Endothelial cell of umbilical vein (primary cell): ENCODE measurements at regions not wholly inside any gene's neighbourhood (a gene's known extent, or its start where the extent isn't known, plus 50 kb on each side); places are given as distances from the start of the nearest gene placed in this dataset.

Source experiments
- BruUV-seq: library from RNA; stranded (reverse); fragments of 400-500 nt; replicated peaks from 2 replicates; lab custom pipeline; 2021; lab: Mats Ljungman, UMichigan
- CTCF ChIA-PET: fragments of 300-600, 350-600 bp; sonication (Branson Sonifier 250); formaldehyde crosslinking; loops from one replicate; lab custom pipeline; 2021; ENCODE audit warnings: antibody characterized with exemption, inconsistent platforms; lab: Charles Lee
- POLR2A ChIA-PET: fragments of 300-600, 350-600 bp; sonication (Branson Sonifier 250); formaldehyde crosslinking; loops from one replicate; lab custom pipeline; 2021; ENCODE audit warnings: antibody characterized with exemption, inconsistent platforms; lab: Charles Lee
- DNase-seq: peaks from one replicate; pipeline ENCODE4 v3.0.0-alpha.2; 2011; ENCODE audit warnings: low read depth, low spot score
- FAIRE-seq: peaks from 2 replicates; lab custom pipeline; 2011; peaks lifted over from hg19 to GRCh38; lab: Jason Lieb, UNC
- H2AFZ ChIP-seq: 2 replicates; pipeline ENCODE4 v1.6.0; 2012; ENCODE audit warnings: low read depth, low read length, control low read depth, inconsistent platforms
- H3K27ac ChIP-seq: 2 replicates; pipeline ENCODE4 v1.5.1; 2011; ENCODE audit warnings: low read depth, mild to moderate bottlenecking, control low read depth, low read length, moderate library complexity; ENCODE audit not compliant: insufficient read depth
- H3K27me3 ChIP-seq, 2 experiments: 2 replicates each; pipeline versions ENCODE4 v1.6.0 to v1.6.1; 2011; ENCODE audit warnings: low read length in 2 of 2, mixed read lengths in 1 of 2; ENCODE audit not compliant: control insufficient read depth in 2 of 2, insufficient read depth in 2 of 2
- H3K36me3 ChIP-seq, 2 experiments: 2 replicates in 1 of 2; 3 replicates in 1 of 2; pipeline ENCODE4 v1.5.1; 2011; ENCODE audit warnings: low read length in 2 of 2, mild to moderate bottlenecking in 1 of 2, moderate library complexity in 1 of 2; ENCODE audit not compliant: control insufficient read depth in 2 of 2, insufficient read depth in 2 of 2; ENCODE audit errors: extremely low read depth in 1 of 2
- H3K4me1 ChIP-seq: 3 replicates; pipeline ENCODE4 v1.5.1; 2011; ENCODE audit warnings: mild to moderate bottlenecking, low read length; ENCODE audit not compliant: control insufficient read depth, insufficient read depth; ENCODE audit errors: extremely low read depth
- H3K4me2 ChIP-seq: 2 replicates; pipeline ENCODE4 v1.6.1; 2011; ENCODE audit warnings: low read length, control low read depth, mixed read lengths; ENCODE audit not compliant: insufficient read depth
- H3K4me3 ChIP-seq, 3 experiments: fragments of 200-600 bp in 1 of 3; sonication (generic), shearing (Covaris generic) in 1 of 3; replicated peaks in 1 of 3; 2 replicates each; pipeline ENCODE4 v1.5.1; 2011 to 2016; ENCODE audit warnings: control low read depth in 3 of 3, low read length in 3 of 3, mild to moderate bottlenecking in 2 of 3, inconsistent platforms in 1 of 3, low read depth in 1 of 3, moderate library complexity in 1 of 3; ENCODE audit not compliant: insufficient read depth in 1 of 3
- H3K79me2 ChIP-seq: 2 replicates; pipeline ENCODE4 v1.6.0; 2012; ENCODE audit warnings: low read length, inconsistent platforms; ENCODE audit not compliant: control insufficient read depth, insufficient read depth
- H3K9ac ChIP-seq: replicated peaks from 2 replicates; pipeline ENCODE3; 2011; ENCODE audit warnings: low read length, control low read depth; ENCODE audit not compliant: insufficient read depth; ENCODE audit errors: extremely low read depth
- H3K9me1 ChIP-seq: replicated peaks from 3 replicates; pipeline ENCODE4 v1.6.0; 2011; ENCODE audit warnings: mild to moderate bottlenecking, low read length; ENCODE audit not compliant: control insufficient read depth, insufficient read depth; ENCODE audit errors: extremely low read depth
- H3K9me3 ChIP-seq: replicated peaks from 2 replicates; pipeline ENCODE4 v1.5.1; 2012; ENCODE audit warnings: low read length, inconsistent platforms; ENCODE audit not compliant: control insufficient read depth, insufficient read depth
- H4K20me1 ChIP-seq: replicated peaks from 2 replicates; pipeline ENCODE3; 2011; ENCODE audit warnings: mild to moderate bottlenecking, low read length; ENCODE audit not compliant: control insufficient read depth, insufficient read depth; ENCODE audit errors: extremely low read depth
- EZH2 ChIP-seq: IDR thresholded peaks from 2 replicates; pipeline ENCODE4 v1.6.1; 2012; ENCODE audit warnings: borderline replicate concordance, low read depth, mild to moderate bottlenecking, moderate library complexity, low read length, inconsistent platforms; ENCODE audit not compliant: severe bottlenecking
- FOS ChIP-seq: IDR thresholded peaks from 2 replicates; pipeline ENCODE4 v1.6.1; 2011; ENCODE audit warnings: mild to moderate bottlenecking, low read length, moderate library complexity, borderline replicate concordance; ENCODE audit not compliant: insufficient read depth
- GATA2 ChIP-seq: IDR thresholded peaks from 2 replicates; pipeline ENCODE4 v1.7.0; 2011; ENCODE audit warnings: low read depth, mild to moderate bottlenecking, moderate library complexity, mixed read lengths, low read length; ENCODE audit not compliant: insufficient read length, insufficient read depth
- JUN ChIP-seq: IDR thresholded peaks from 2 replicates; pipeline ENCODE4 v1.6.1; 2011; ENCODE audit warnings: borderline replicate concordance, low read depth; ENCODE audit not compliant: insufficient read length, insufficient read depth
- POLR2AphosphoS5 ChIP-seq: IDR thresholded peaks from 2 replicates; pipeline ENCODE4 v1.6.1; 2012; ENCODE audit warnings: low read depth, mild to moderate bottlenecking, control low read depth, low read length, moderate library complexity; ENCODE audit not compliant: insufficient read depth
- dilution Hi-C: fragments of 300-500 bp; cut with MboI; formaldehyde crosslinking; loops from one replicate; pipeline ENCODE4 v1.15.0; 2019; ENCODE audit warnings: low sequenced_read_pairs; ENCODE audit not compliant: extremely low pct_ligation_motif_present
- intact Hi-C: fragments of 100-400 bp; cut with micrococcal nuclease; formaldehyde crosslinking; loops from one replicate; pipeline ENCODE4 v1.10.0; 2022
- TF ChIP-seq, protein P1 (sequence below): IDR thresholded peaks from 2 replicates; pipeline ENCODE4 v1.6.1; 2011; ENCODE audit not compliant: insufficient read depth, insufficient read length
- TF ChIP-seq, protein P2 (sequence below), 2 donors: IDR thresholded peaks; 1 replicate in 1 of 2; 2 replicates in 1 of 2; pipeline ENCODE4 v1.5.1; 2011; ENCODE audit warnings: low read length in 2 of 2, mild to moderate bottlenecking in 2 of 2, moderate library complexity in 2 of 2, control low read depth in 1 of 2, inconsistent platforms in 1 of 2, low read depth in 1 of 2; ENCODE audit not compliant: insufficient read depth in 1 of 2; ENCODE audit errors: extremely low read depth in 1 of 2

DNA sequence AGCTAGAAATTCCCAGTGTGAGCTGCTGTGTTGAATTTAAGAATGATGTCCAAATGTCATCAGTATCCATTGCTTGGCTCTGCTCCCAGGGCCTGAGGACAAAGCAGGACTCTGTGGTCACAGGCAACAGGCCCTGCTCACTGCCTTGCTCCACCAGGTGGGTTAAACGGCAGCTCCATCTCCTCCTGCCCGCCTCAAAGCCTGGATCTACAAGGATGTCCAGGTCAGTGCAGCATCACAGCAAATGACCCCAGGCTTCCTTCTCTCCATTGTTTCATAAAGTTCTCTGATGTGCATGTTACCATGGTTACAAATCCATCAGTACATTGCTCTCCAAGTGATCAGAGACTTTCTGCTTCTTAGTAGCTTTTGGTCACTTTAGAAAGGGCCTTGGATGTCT is 322.0 kb upstream of the ZNF32 start:
- CTCF ChIA-PET: no interaction called here
- FAIRE-seq: no peak
- no peaks in the 10 kb centered on the region for H3K79me2 ChIP-seq
- H3K4me2 ChIP-seq: no peak overlapping the region
- TF ChIP-seq, protein P1, sequence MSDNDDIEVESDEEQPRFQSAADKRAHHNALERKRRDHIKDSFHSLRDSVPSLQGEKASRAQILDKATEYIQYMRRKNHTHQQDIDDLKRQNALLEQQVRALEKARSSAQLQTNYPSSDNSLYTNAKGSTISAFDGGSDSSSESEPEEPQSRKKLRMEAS: no peak
- no peak for TF ChIP-seq EZH2
- no peak for TF ChIP-seq POLR2AphosphoS5
- no peak for TF ChIP-seq JUN
- no peak for TF ChIP-seq GATA2
- TF ChIP-seq, protein P2, sequence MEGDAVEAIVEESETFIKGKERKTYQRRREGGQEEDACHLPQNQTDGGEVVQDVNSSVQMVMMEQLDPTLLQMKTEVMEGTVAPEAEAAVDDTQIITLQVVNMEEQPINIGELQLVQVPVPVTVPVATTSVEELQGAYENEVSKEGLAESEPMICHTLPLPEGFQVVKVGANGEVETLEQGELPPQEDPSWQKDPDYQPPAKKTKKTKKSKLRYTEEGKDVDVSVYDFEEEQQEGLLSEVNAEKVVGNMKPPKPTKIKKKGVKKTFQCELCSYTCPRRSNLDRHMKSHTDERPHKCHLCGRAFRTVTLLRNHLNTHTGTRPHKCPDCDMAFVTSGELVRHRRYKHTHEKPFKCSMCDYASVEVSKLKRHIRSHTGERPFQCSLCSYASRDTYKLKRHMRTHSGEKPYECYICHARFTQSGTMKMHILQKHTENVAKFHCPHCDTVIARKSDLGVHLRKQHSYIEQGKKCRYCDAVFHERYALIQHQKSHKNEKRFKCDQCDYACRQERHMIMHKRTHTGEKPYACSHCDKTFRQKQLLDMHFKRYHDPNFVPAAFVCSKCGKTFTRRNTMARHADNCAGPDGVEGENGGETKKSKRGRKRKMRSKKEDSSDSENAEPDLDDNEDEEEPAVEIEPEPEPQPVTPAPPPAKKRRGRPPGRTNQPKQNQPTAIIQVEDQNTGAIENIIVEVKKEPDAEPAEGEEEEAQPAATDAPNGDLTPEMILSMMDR (IDR thresholded peaks at IDR 0.05; ENCODE audit: extremely low read depth in 1 of 2, insufficient read depth in 1 of 2, low read depth in 1 of 2, low read length in 2 of 2): no peak
- TF ChIP-seq FOS: no peak
- dilution Hi-C loops (no loop called here), intact Hi-C loops (no loop called here)
- no peaks in the 10 kb centered on the region for H3K27me3 ChIP-seq
- no peaks in the 10 kb centered on the region for H4K20me1 ChIP-seq
- no peak overlapping the region for H3K9ac ChIP-seq
- H3K4me3 ChIP-seq: no peak overlapping the region
- H2AFZ ChIP-seq: no peak overlapping the region
- no peak for DNase-seq
- no peaks in the 10 kb centered on the region for H3K36me3 ChIP-seq
- H3K4me1 ChIP-seq: no peaks in the 10 kb centered on the region
- POLR2A ChIA-PET: no interaction called here
- no peak overlapping the region for H3K27ac ChIP-seq
- no TSS peak for BruUV-seq
- no peaks in the 10 kb centered on the region for H3K9me1 ChIP-seq
- no peaks in the 10 kb centered on the region for H3K9me3 ChIP-seq
